ENCODE measurements at regions not wholly inside any gene's neighbourhood (a gene's known extent, or its start where the extent isn't known, plus 50 kb on each side); places are given as distances from the start of the nearest gene placed in this dataset.

- DNase-seq, result no peak
- H3K36me3 Mint-ChIP-seq (ENCODE audit: unreplicated experiment), result no peaks in the 10 kb centered on the region
- H3K9me3 Mint-ChIP-seq (ENCODE audit: unreplicated experiment), result no peaks in the 10 kb centered on the region
- TF ChIP-seq, protein P1, sequence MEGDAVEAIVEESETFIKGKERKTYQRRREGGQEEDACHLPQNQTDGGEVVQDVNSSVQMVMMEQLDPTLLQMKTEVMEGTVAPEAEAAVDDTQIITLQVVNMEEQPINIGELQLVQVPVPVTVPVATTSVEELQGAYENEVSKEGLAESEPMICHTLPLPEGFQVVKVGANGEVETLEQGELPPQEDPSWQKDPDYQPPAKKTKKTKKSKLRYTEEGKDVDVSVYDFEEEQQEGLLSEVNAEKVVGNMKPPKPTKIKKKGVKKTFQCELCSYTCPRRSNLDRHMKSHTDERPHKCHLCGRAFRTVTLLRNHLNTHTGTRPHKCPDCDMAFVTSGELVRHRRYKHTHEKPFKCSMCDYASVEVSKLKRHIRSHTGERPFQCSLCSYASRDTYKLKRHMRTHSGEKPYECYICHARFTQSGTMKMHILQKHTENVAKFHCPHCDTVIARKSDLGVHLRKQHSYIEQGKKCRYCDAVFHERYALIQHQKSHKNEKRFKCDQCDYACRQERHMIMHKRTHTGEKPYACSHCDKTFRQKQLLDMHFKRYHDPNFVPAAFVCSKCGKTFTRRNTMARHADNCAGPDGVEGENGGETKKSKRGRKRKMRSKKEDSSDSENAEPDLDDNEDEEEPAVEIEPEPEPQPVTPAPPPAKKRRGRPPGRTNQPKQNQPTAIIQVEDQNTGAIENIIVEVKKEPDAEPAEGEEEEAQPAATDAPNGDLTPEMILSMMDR (IDR thresholded peaks at IDR 0.05; ENCODE audit: partially characterized antibody, unreplicated experiment), result no peak
- H3K27ac Mint-ChIP-seq (ENCODE audit: unreplicated experiment), result no peak overlapping the region
- no peaks in the 10 kb centered on the region for H3K4me1 Mint-ChIP-seq (ENCODE audit: low read depth, unreplicated experiment)
- no peak overlapping the region for H3K4me3 Mint-ChIP-seq (ENCODE audit: unreplicated experiment)
- H3K27me3 Mint-ChIP-seq (ENCODE audit: unreplicated experiment), result no peaks in the 10 kb centered on the region
These were observed 810.0 kb upstream of the NR2F2 start for GRCh38 chr15:95520511-95520910.

DNA sequence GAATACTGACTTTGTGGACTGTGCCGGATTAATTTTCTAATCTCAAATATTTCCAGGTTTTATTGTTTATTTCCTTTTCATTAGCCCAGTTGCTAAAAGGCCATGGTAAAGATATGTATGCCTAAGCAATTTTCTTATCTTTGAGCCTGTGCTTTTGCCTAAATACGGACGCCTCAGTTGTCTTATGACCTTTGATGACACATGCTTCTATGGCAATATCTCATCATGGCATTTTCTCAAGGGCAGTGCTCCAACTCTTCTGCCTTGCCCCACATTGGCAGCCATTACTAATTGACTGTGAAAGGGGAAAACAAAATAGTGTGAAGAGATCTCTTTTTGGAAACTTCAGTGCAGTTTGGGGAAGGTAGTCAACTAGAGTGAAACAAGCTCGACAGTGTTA, 809.6 kb upstream of the NR2F2 start:
- Mint-ChIP-seq H3K27me3 (ENCODE audit: unreplicated experiment) (no peaks in the 10 kb centered on the region), H3K4me3 (ENCODE audit: unreplicated experiment) (no peak overlapping the region), H3K36me3 (ENCODE audit: unreplicated experiment) (no peaks in the 10 kb centered on the region), H3K27ac (ENCODE audit: unreplicated experiment) (no peak overlapping the region), H3K9me3 (ENCODE audit: unreplicated experiment) (no peaks in the 10 kb centered on the region), H3K4me1 (ENCODE audit: low read depth, unreplicated experiment) (no peaks in the 10 kb centered on the region)
- no peak for DNase-seq
- TF ChIP-seq, protein P1 (IDR thresholded peaks at IDR 0.05; ENCODE audit: partially characterized antibody, unreplicated experiment), result no peak

GRCh38 chr15:95522533-95522932, 808.0 kb upstream of the NR2F2 start:
- Mint-ChIP-seq H3K4me1 (ENCODE audit: low read depth, unreplicated experiment) (no peaks in the 10 kb centered on the region), H3K36me3 (ENCODE audit: unreplicated experiment) (peaks cover 6% of the 10 kb centered on the region), H3K27ac (ENCODE audit: unreplicated experiment) (no peak overlapping the region), H3K27me3 (ENCODE audit: unreplicated experiment) (no peaks in the 10 kb centered on the region), H3K4me3 (ENCODE audit: unreplicated experiment) (no peak overlapping the region), H3K9me3 (ENCODE audit: unreplicated experiment) (no peaks in the 10 kb centered on the region)
- DNase-seq, result no peak
- TF ChIP-seq, protein P1 (IDR thresholded peaks at IDR 0.05; ENCODE audit: partially characterized antibody, unreplicated experiment), result no peak

GRCh38 chr15:95528920-95529319, 801.6 kb upstream of the NR2F2 start:
- H3K9me3 Mint-ChIP-seq (ENCODE audit: unreplicated experiment), result no peaks in the 10 kb centered on the region
- no peaks in the 10 kb centered on the region for H3K4me1 Mint-ChIP-seq (ENCODE audit: low read depth, unreplicated experiment)
- H3K36me3 Mint-ChIP-seq (ENCODE audit: unreplicated experiment), result peaks cover 6% of the 10 kb centered on the region
- H3K27ac Mint-ChIP-seq (ENCODE audit: unreplicated experiment), result no peak overlapping the region
- no peak for DNase-seq
- TF ChIP-seq, protein P1 (IDR thresholded peaks at IDR 0.05; ENCODE audit: partially characterized antibody, unreplicated experiment), result no peak
- H3K27me3 Mint-ChIP-seq (ENCODE audit: unreplicated experiment), result peaks cover 2% of the 10 kb centered on the region
- H3K4me3 Mint-ChIP-seq (ENCODE audit: unreplicated experiment), result no peak overlapping the region

GRCh38 chr15:95536638-95537037, 793.9 kb upstream of the NR2F2 start:
- no peak overlapping the region for H3K4me3 Mint-ChIP-seq (ENCODE audit: unreplicated experiment)
- no peaks in the 10 kb centered on the region for H3K4me1 Mint-ChIP-seq (ENCODE audit: low read depth, unreplicated experiment)
- no peaks in the 10 kb centered on the region for H3K9me3 Mint-ChIP-seq (ENCODE audit: unreplicated experiment)
- TF ChIP-seq, protein P1 (IDR thresholded peaks at IDR 0.05; ENCODE audit: partially characterized antibody, unreplicated experiment), result no peak
- H3K36me3 Mint-ChIP-seq (ENCODE audit: unreplicated experiment), result no peaks in the 10 kb centered on the region
- no peak overlapping the region for H3K27ac Mint-ChIP-seq (ENCODE audit: unreplicated experiment)
- DNase-seq, result no peak
- H3K27me3 Mint-ChIP-seq (ENCODE audit: unreplicated experiment), result peaks cover 3% of the 10 kb centered on the region

All from glutamatergic neuron (in vitro differentiated cells).